IMR-90 (cell line): ENCODE measurements at regions not wholly inside any gene's neighbourhood (a gene's known extent, or its start where the extent isn't known, plus 50 kb on each side); places are given as distances from the start of the nearest gene placed in this dataset.

Source experiments
- ATAC-seq: fragments of 200-7000 bp; cut with Tn5 transposase; 2 replicates; pipeline ENCODE4 v1.9.1; 2020; ENCODE audit warnings: low read depth, mild to moderate bottlenecking, moderate library complexity
- BruUV-seq: library from RNA; stranded (reverse); fragments of 400-500 nt; replicated peaks from 2 replicates; lab custom pipeline; 2021; lab: Mats Ljungman, UMichigan
- CTCF ChIA-PET: fragments of 300-600 bp; formaldehyde crosslinking; extraction: SDS; loops from one replicate; lab custom pipeline; 2021; ENCODE audit warnings: antibody characterized with exemption; lab: Yijun Ruan, JAX
- POLR2A ChIA-PET: fragments of 300-600 bp; sonication (Branson Sonifier 250); formaldehyde crosslinking; loops from one replicate; lab custom pipeline; 2022; ENCODE audit warnings: antibody characterized with exemption; ENCODE audit not compliant: unreplicated experiment; lab: Charles Lee
- DNase-seq: peaks from one replicate; pipeline ENCODE4 v3.0.0; 2013
- H2AFZ ChIP-seq: replicated peaks from 2 replicates; pipeline ENCODE3; 2013; ENCODE audit warnings: low read length, mild to moderate bottlenecking; ENCODE audit not compliant: poor library complexity
- H2AK5ac ChIP-seq: 2 replicates; pipeline ENCODE4 v1.6.1; 2013; ENCODE audit warnings: low read depth, low read length, inconsistent platforms
- H2AK9ac ChIP-seq: replicated peaks from 2 replicates; pipeline ENCODE3; 2013; ENCODE audit warnings: mild to moderate bottlenecking, low read depth, low read length, moderate library complexity; ENCODE audit not compliant: poor library complexity
- H2BK120ac ChIP-seq: 2 replicates; pipeline ENCODE4 v1.6.1; 2013; ENCODE audit warnings: low read depth, low read length, inconsistent platforms
- H2BK15ac ChIP-seq: 3 replicates; pipeline ENCODE4 v1.6.1; 2013; ENCODE audit warnings: low read depth, low read length, inconsistent platforms
- H2BK20ac ChIP-seq: 2 replicates; pipeline ENCODE4 v1.6.1; 2013; ENCODE audit warnings: low read depth, mild to moderate bottlenecking, inconsistent platforms, low read length, moderate library complexity
- H2BK5ac ChIP-seq: 2 replicates; pipeline ENCODE4 v1.6.1; 2013; ENCODE audit warnings: mild to moderate bottlenecking, low read depth, low read length, inconsistent platforms; ENCODE audit not compliant: poor library complexity, severe bottlenecking
- H3K14ac ChIP-seq: replicated peaks from 2 replicates; pipeline ENCODE4 v1.6.1; 2013; ENCODE audit warnings: low read depth, low read length, inconsistent platforms
- H3K18ac ChIP-seq: 2 replicates; pipeline ENCODE4 v1.6.1; 2013; ENCODE audit warnings: low read depth, low read length, control low read depth
- H3K23ac ChIP-seq: 2 replicates; pipeline ENCODE4 v1.6.1; 2013; ENCODE audit warnings: low read depth, low read length, inconsistent platforms
- H3K27ac ChIP-seq: 2 replicates; pipeline ENCODE4 v1.5.1; 2013; ENCODE audit warnings: mild to moderate bottlenecking, control low read depth, low read length; ENCODE audit not compliant: insufficient read depth
- H3K27me3 ChIP-seq: 2 replicates; pipeline ENCODE4 v1.6.1; 2013; ENCODE audit warnings: low read length; ENCODE audit not compliant: control insufficient read depth, insufficient read depth
- H3K36me3 ChIP-seq: 2 replicates; pipeline ENCODE4 v1.6.1; 2013; ENCODE audit warnings: low read length, mixed read lengths; ENCODE audit not compliant: control insufficient read depth, insufficient read depth
- H3K4ac ChIP-seq: 2 replicates; pipeline ENCODE4 v1.6.1; 2013; ENCODE audit warnings: low read depth, low read length, inconsistent platforms
- H3K4me1 ChIP-seq: 2 replicates; pipeline ENCODE4 v1.6.1; 2013; ENCODE audit warnings: low read length, mixed read lengths; ENCODE audit not compliant: control insufficient read depth, insufficient read depth
- H3K4me2 ChIP-seq: 2 replicates; pipeline ENCODE4 v1.6.1; 2013; ENCODE audit warnings: low read depth, mild to moderate bottlenecking, control low read depth, low read length, moderate library complexity
- H3K4me3 ChIP-seq: 2 replicates; pipeline ENCODE4 v1.5.1; 2013; ENCODE audit warnings: low read depth, mild to moderate bottlenecking, control low read depth, low read length, moderate library complexity; ENCODE audit not compliant: insufficient read depth
- H3K56ac ChIP-seq: 2 replicates; pipeline ENCODE4 v1.6.1; 2013; ENCODE audit warnings: low read length, inconsistent platforms; ENCODE audit not compliant: insufficient read depth; ENCODE audit errors: extremely low read depth
- H3K79me1 ChIP-seq, 2 experiments: 2 replicates each; pipeline ENCODE4 v1.6.1; 2013; ENCODE audit warnings: low read length in 2 of 2, inconsistent platforms in 1 of 2, low read depth in 1 of 2
- H3K9ac ChIP-seq: 2 replicates; pipeline ENCODE4 v1.6.1; 2013; ENCODE audit warnings: low read depth, low read length, control low read depth
- H3K9me1 ChIP-seq: 2 replicates; pipeline ENCODE4 v1.6.1; 2013; ENCODE audit warnings: low read length, inconsistent platforms; ENCODE audit not compliant: insufficient read depth
- H3K9me3 ChIP-seq: 2 replicates; pipeline ENCODE4 v1.6.1; 2013; ENCODE audit warnings: low read length; ENCODE audit not compliant: control insufficient read depth, insufficient read depth
- H4K20me1 ChIP-seq: 2 replicates; pipeline ENCODE4 v1.6.1; 2013; ENCODE audit warnings: low read length, inconsistent platforms; ENCODE audit not compliant: insufficient read depth
- H4K5ac ChIP-seq: 2 replicates; pipeline ENCODE4 v1.6.1; 2013; ENCODE audit warnings: mild to moderate bottlenecking, low read depth, low read length, control low read depth
- H4K8ac ChIP-seq, 2 experiments: 2 replicates each; pipeline ENCODE4 v1.6.1; 2013; ENCODE audit warnings: low read depth in 2 of 2, low read length in 2 of 2, control low read depth in 1 of 2, inconsistent platforms in 1 of 2
- H4K91ac ChIP-seq: 2 replicates; pipeline ENCODE4 v1.6.1; 2013; ENCODE audit warnings: low read depth, low read length, inconsistent platforms; ENCODE audit not compliant: insufficient read depth
- BHLHE40 ChIP-seq: fragments of 150-350 bp; IDR thresholded peaks from 2 replicates; pipeline ENCODE4 v1.6.1; 2016; ENCODE audit warnings: mild to moderate bottlenecking, low read depth, low read length
- CEBPB ChIP-seq: IDR thresholded peaks from 2 replicates; pipeline ENCODE4 v1.6.1; 2012; ENCODE audit warnings: low read depth, low read length, improper control_type of control experiment
- CHD1 ChIP-seq: IDR thresholded peaks from 2 replicates; pipeline ENCODE4 v1.6.1; 2012; ENCODE audit warnings: low read depth, low read length, improper control_type of control experiment
- FOS ChIP-seq: fragments of 150-350 bp; IDR thresholded peaks from 2 replicates; pipeline ENCODE4 v1.6.1; 2016; ENCODE audit warnings: low read depth, low read length
- MAFK ChIP-seq: IDR thresholded peaks from 2 replicates; pipeline ENCODE4 v1.6.1; 2012; ENCODE audit warnings: low read depth, low read length, improper control_type of control experiment
- MAZ ChIP-seq: IDR thresholded peaks from 2 replicates; pipeline ENCODE4 v1.6.1; 2012; ENCODE audit warnings: low read depth, mild to moderate bottlenecking, low read length, improper control_type of control experiment, moderate library complexity, borderline replicate concordance
- MXI1 ChIP-seq: IDR thresholded peaks from 2 replicates; pipeline ENCODE4 v1.6.1; 2012; ENCODE audit warnings: low read depth, mild to moderate bottlenecking, low read length, moderate library complexity, borderline replicate concordance
- NFE2L2 ChIP-seq: fragments of 150-350 bp; IDR thresholded peaks from 2 replicates; pipeline ENCODE4 v1.6.1; 2016; ENCODE audit warnings: low read depth, mild to moderate bottlenecking, low read length
- RCOR1 ChIP-seq: IDR thresholded peaks from 2 replicates; pipeline ENCODE4 v1.6.1; 2012; ENCODE audit warnings: mild to moderate bottlenecking, low read length, improper control_type of control experiment; ENCODE audit not compliant: insufficient replicate concordance
- RFX5 ChIP-seq: IDR thresholded peaks from 2 replicates; pipeline ENCODE4 v1.8.0; 2012; ENCODE audit warnings: low read depth, mild to moderate bottlenecking, low read length, moderate library complexity
- SMC3 ChIP-seq: fragments of 150-350 bp; IDR thresholded peaks from 2 replicates; pipeline ENCODE4 v1.6.1; 2016; ENCODE audit warnings: low read depth, mild to moderate bottlenecking, antibody characterized with exemption, low read length, moderate library complexity
- dilution Hi-C: fragments of 300-500 bp; cut with HindIII; formaldehyde crosslinking; loops from one replicate; pipeline ENCODE4 v1.14.3; 2018; ENCODE audit warnings: low sequenced_read_pairs; ENCODE audit not compliant: unreplicated experiment
- in situ Hi-C: fragments of 300-500 bp; cut with MboI; formaldehyde crosslinking; loops from 3 replicates; pipeline ENCODE4 v1.14.3; 2019; ENCODE audit warnings: low sequenced_read_pairs, inconsistent platforms, mixed read lengths
- intact Hi-C: fragments of 100-400 bp; cut with micrococcal nuclease; formaldehyde crosslinking; loops from 2 replicates; pipeline ENCODE4 v1.10.0; 2022
- TF ChIP-seq, protein P1 (sequence below): fragments of 150-350 bp; IDR thresholded peaks from 2 replicates; pipeline ENCODE4 v1.6.1; 2016; ENCODE audit warnings: low read depth, mild to moderate bottlenecking, low read length, moderate library complexity, borderline replicate concordance
- TF ChIP-seq, protein P2 (sequence below): fragments of 150-350 bp; IDR thresholded peaks from 2 replicates; pipeline ENCODE4 v1.6.1; 2017; ENCODE audit warnings: mild to moderate bottlenecking, antibody characterized with exemption, low read length, low read depth
- TF ChIP-seq, protein P3 (sequence below): conservative IDR thresholded peaks from 2 replicates; pipeline ENCODE4 v1.5.1; 2012; ENCODE audit warnings: mild to moderate bottlenecking, low read depth, low read length, improper control_type of control experiment

DNA sequence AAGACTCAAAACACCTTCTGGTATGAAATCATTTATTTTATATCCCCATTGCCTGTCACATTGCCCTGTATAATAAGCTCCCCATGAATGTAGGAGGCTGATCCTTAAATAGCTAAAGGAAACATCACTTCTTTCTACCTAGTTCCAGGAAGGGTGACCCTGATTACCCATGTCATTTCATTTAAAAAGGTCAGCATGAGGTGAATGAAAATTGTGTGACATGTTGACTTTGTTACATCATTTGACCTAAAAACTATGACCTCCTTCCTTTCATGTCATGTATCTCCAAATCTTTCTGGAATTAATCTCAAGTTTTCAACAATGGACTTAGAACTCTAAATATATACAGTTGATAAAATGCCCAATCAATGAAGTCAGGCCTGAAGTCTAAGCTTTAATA, 161.5 kb downstream of the AHR start:
- no peak for ATAC-seq
- no peak overlapping the region for H3K9ac ChIP-seq
- H3K4ac ChIP-seq, result no peak overlapping the region
- no peaks in the 10 kb centered on the region for H3K79me1 ChIP-seq
- H3K9me3 ChIP-seq, result no peaks in the 10 kb centered on the region; the same call in 1 of the 2 replicates
- ChIA-PET POLR2A (no interaction called here), CTCF (interaction anchor here (0.8 to 1.1 kb wide), 2 partner anchors 10 to 181 kb away, joined by 3 to 4 read pairs; no protein-coding TSS in a partner anchor)
- no peak overlapping the region for H3K27ac ChIP-seq
- dilution Hi-C loops, result no loop called here
- H3K14ac ChIP-seq, result no peak overlapping the region
- H4K8ac ChIP-seq, result no peak overlapping the region
- H3K36me3 ChIP-seq, result no peaks in the 10 kb centered on the region
- in situ Hi-C loops, result no loop called here
- BruUV-seq, result no TSS peak
- no peak overlapping the region for H3K18ac ChIP-seq
- DNase-seq, result no peak
- H3K4me1 ChIP-seq, result 0 out of 2 replicates have a peak, but pooled peaks cover 1% of the 10 kb centered on the region
- no peak for TF ChIP-seq MAFK
- TF ChIP-seq RCOR1, result no peak
- TF ChIP-seq MAZ, result no peak
- TF ChIP-seq, protein P1, sequence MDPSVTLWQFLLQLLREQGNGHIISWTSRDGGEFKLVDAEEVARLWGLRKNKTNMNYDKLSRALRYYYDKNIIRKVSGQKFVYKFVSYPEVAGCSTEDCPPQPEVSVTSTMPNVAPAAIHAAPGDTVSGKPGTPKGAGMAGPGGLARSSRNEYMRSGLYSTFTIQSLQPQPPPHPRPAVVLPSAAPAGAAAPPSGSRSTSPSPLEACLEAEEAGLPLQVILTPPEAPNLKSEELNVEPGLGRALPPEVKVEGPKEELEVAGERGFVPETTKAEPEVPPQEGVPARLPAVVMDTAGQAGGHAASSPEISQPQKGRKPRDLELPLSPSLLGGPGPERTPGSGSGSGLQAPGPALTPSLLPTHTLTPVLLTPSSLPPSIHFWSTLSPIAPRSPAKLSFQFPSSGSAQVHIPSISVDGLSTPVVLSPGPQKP, result no peak
- TF ChIP-seq, protein P2, sequence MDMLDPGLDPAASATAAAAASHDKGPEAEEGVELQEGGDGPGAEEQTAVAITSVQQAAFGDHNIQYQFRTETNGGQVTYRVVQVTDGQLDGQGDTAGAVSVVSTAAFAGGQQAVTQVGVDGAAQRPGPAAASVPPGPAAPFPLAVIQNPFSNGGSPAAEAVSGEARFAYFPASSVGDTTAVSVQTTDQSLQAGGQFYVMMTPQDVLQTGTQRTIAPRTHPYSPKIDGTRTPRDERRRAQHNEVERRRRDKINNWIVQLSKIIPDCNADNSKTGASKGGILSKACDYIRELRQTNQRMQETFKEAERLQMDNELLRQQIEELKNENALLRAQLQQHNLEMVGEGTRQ, result no peak
- TF ChIP-seq CHD1, result no peak
- TF ChIP-seq SMC3, result no peak
- no peak for TF ChIP-seq BHLHE40
- no peak for TF ChIP-seq FOS
- no peak for TF ChIP-seq MXI1
- TF ChIP-seq, protein P3, sequence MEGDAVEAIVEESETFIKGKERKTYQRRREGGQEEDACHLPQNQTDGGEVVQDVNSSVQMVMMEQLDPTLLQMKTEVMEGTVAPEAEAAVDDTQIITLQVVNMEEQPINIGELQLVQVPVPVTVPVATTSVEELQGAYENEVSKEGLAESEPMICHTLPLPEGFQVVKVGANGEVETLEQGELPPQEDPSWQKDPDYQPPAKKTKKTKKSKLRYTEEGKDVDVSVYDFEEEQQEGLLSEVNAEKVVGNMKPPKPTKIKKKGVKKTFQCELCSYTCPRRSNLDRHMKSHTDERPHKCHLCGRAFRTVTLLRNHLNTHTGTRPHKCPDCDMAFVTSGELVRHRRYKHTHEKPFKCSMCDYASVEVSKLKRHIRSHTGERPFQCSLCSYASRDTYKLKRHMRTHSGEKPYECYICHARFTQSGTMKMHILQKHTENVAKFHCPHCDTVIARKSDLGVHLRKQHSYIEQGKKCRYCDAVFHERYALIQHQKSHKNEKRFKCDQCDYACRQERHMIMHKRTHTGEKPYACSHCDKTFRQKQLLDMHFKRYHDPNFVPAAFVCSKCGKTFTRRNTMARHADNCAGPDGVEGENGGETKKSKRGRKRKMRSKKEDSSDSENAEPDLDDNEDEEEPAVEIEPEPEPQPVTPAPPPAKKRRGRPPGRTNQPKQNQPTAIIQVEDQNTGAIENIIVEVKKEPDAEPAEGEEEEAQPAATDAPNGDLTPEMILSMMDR, result no peak
- TF ChIP-seq RFX5, result no peak
- TF ChIP-seq CEBPB, result no peak
- no peak for TF ChIP-seq NFE2L2
- no peak overlapping the region for H2BK20ac ChIP-seq
- H2BK5ac ChIP-seq, result no peak overlapping the region
- H4K91ac ChIP-seq, result no peak overlapping the region
- no peak overlapping the region for H2AFZ ChIP-seq
- no peaks in the 10 kb centered on the region for H3K9me1 ChIP-seq
- H3K4me2 ChIP-seq, result no peak overlapping the region
- intact Hi-C loops, result no loop called here
- H2AK5ac ChIP-seq, result no peak overlapping the region
- no peak overlapping the region for H3K23ac ChIP-seq
- no peak overlapping the region for H3K4me3 ChIP-seq
- no peak overlapping the region for H2BK120ac ChIP-seq
- H2AK9ac ChIP-seq, result no peak overlapping the region
- no peaks in the 10 kb centered on the region for H3K27me3 ChIP-seq
- H4K5ac ChIP-seq, result no peak overlapping the region
- H2BK15ac ChIP-seq, result no peak overlapping the region
- H3K56ac ChIP-seq, result no peak overlapping the region
- H4K20me1 ChIP-seq, result no peaks in the 10 kb centered on the region
